Endothelial cell of umbilical vein (primary cell): ENCODE measurements at regions not wholly inside any gene's neighbourhood (a gene's known extent, or its start where the extent isn't known, plus 50 kb on each side); places are given as distances from the start of the nearest gene placed in this dataset.

Source experiments
- CTCF ChIP-seq, 2 donors: IDR thresholded peaks; 1 replicate in 1 of 2; 2 replicates in 1 of 2; pipeline ENCODE4 v1.5.1; 2011; ENCODE audit warnings: low read length in 2 of 2, mild to moderate bottlenecking in 2 of 2, moderate library complexity in 2 of 2, control low read depth in 1 of 2, inconsistent platforms in 1 of 2, low read depth in 1 of 2; ENCODE audit not compliant: insufficient read depth in 1 of 2; ENCODE audit errors: extremely low read depth in 1 of 2
- JUN ChIP-seq: IDR thresholded peaks from 2 replicates; pipeline ENCODE4 v1.6.1; 2011; ENCODE audit warnings: borderline replicate concordance, low read depth; ENCODE audit not compliant: insufficient read length, insufficient read depth
- POLR2A ChIP-seq: IDR thresholded peaks from 2 replicates; pipeline ENCODE4 v1.6.1; 2012; ENCODE audit warnings: low read depth, mild to moderate bottlenecking, control low read depth, low read length
- POLR2AphosphoS5 ChIP-seq: IDR thresholded peaks from 2 replicates; pipeline ENCODE4 v1.6.1; 2012; ENCODE audit warnings: low read depth, mild to moderate bottlenecking, control low read depth, low read length, moderate library complexity; ENCODE audit not compliant: insufficient read depth

- TF ChIP-seq JUN (no peak), CTCF (IDR thresholded peaks at IDR 0.05; ENCODE audit: extremely low read depth in 1 of 2, insufficient read depth in 1 of 2, low read depth in 1 of 2, low read length in 2 of 2) (no peak), POLR2A (no peak), POLR2AphosphoS5 (no peak)
Observed at GRCh38 chr18:77876319-77876865, 626.7 kb downstream of the GALR1 start.
